Coronary artery (tissue), 2 donors: ENCODE measurements at regions not wholly inside any gene's neighbourhood (a gene's known extent, or its start where the extent isn't known, plus 50 kb on each side); places are given as distances from the start of the nearest gene placed in this dataset.

Source experiments
- DNase-seq: peaks from one replicate; pipeline ENCODE4 v3.0.0-alpha.2; 2017; ENCODE audit warnings: low spot score
- H3K27ac ChIP-seq, 2 donors: fragments of 200-600 bp; sonication (generic); one replicate each; pipeline ENCODE4 v1.5.1; 2016 to 2019
- H3K4me3 ChIP-seq: fragments of 200-600 bp; sonication (generic); 2 replicates; pipeline ENCODE4 v1.5.1; 2016; ENCODE audit warnings: mild to moderate bottlenecking, moderate library complexity
- TF ChIP-seq, protein P1 (sequence below): fragments of 200-600 bp; sonication (generic); IDR thresholded peaks from one replicate; pipeline ENCODE4 v1.5.1; 2019; ENCODE audit warnings: antibody characterized with exemption

DNA sequence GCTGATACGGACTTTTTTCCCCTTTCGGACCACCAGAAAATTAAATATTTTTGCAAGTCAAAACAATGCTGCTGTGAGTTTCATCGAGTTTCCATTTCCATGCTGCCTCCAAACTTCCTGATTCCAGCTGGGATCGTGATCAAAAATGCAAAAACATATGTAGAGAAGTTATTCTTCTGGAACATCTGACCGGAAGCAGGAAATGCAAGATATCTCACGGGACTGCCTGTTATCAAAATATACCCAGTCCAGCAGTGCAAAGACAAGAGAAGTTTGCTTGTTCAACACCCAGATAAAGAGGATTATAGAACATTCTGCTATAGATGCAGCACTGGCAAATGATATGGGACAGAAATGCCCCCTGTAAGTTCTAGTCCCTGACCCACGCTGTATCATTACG is 726.7 kb upstream of the NR2F2 start:
- Histone ChIP-seq H3K4me3 (no peak overlapping the region), H3K27ac (peak overlapping the region in 1 of 2 donors; percentile 46)
- TF ChIP-seq, protein P1, sequence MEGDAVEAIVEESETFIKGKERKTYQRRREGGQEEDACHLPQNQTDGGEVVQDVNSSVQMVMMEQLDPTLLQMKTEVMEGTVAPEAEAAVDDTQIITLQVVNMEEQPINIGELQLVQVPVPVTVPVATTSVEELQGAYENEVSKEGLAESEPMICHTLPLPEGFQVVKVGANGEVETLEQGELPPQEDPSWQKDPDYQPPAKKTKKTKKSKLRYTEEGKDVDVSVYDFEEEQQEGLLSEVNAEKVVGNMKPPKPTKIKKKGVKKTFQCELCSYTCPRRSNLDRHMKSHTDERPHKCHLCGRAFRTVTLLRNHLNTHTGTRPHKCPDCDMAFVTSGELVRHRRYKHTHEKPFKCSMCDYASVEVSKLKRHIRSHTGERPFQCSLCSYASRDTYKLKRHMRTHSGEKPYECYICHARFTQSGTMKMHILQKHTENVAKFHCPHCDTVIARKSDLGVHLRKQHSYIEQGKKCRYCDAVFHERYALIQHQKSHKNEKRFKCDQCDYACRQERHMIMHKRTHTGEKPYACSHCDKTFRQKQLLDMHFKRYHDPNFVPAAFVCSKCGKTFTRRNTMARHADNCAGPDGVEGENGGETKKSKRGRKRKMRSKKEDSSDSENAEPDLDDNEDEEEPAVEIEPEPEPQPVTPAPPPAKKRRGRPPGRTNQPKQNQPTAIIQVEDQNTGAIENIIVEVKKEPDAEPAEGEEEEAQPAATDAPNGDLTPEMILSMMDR, result no peak
- DNase-seq, result no peak

DNA sequence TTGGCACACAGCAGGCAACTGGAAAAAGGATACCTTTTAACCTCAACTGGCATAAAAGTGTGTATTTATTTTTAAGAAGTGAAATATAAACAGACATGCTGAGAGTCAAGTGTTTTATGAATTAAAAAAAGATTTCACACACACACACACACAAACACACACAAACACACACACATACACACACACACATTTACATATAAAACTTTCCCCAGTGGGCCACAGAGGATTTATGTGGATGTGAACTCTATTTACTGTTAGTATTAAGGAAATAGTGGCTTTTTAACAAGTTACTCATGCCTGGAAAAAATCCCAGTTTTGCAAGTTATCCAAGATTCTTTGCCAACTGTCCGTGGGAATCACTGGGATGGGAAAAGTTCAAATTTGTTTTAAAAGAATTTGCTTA is 725.9 kb upstream of the NR2F2 start:
- TF ChIP-seq, protein P1, result no peak
- Histone ChIP-seq H3K27ac (peak overlapping the region; percentile 22 to 33), H3K4me3 (no peak overlapping the region)
- no peak for DNase-seq

DNA sequence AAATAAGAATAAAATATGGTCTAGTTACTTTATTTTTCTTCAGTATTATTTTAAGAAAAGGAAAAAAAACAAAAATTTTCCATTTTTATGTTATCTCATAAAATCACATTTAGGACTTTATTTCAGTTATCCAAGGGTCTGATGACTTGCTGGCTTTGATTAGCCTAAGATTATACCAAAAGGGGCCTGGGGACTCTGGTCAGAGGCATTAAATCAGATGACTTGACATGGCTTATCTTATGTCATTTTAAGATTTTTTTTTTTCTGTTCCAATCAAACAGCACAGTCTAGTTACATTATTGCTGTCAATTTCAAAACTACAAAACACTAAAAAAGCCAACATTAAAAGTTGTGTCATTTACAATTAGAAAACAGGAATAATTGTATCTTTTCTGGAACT is 725.4 kb upstream of the NR2F2 start:
- no peak for DNase-seq
- peak overlapping the region in 1 of 2 donors; percentile 22 for H3K27ac ChIP-seq
- TF ChIP-seq, protein P1, result no peak
- H3K4me3 ChIP-seq, result no peak overlapping the region

DNA sequence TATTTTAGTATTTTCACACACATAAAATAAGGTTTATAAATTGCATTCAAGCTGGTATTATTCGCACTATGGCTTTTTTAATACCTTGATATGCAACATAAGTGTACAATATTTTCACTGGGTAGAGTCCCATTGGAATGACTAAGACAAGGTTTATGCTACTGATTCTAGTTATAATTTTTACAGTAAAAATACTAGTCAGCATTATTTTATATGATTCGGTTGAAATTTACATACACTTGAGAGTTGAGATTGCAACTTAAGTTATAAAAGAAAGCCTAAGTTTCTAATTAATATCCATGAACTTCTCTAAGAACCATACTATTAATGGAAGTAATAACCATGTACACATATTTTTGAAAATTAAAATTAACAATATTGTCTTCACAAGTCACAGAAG is 723.9 kb upstream of the NR2F2 start:
- no peak overlapping the region for H3K4me3 ChIP-seq
- TF ChIP-seq, protein P1, result no peak
- DNase-seq, result no peak
- no peak overlapping the region for H3K27ac ChIP-seq

DNA sequence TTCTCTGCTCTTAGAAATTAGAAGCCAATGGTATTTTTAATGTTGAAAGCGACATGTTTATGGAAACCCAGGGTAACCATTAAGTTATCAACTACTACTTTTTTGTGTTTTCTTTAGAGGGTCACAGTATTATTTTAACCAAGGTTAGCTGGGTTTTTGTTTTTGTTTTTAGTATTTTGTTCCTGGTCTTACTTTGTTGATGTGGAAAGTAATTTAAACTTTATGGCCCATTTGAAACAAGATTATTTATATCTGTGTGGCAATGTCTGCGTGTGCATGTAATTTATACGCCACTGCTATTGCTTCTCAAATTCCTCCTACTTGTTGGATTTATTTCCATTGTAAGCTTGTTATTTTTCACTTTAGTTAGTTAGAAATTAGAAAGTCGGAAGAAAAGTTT is 722.1 kb upstream of the NR2F2 start:
- TF ChIP-seq, protein P1, result no peak
- DNase-seq, result no peak
- H3K27ac ChIP-seq, result no peak overlapping the region
- no peak overlapping the region for H3K4me3 ChIP-seq

DNA sequence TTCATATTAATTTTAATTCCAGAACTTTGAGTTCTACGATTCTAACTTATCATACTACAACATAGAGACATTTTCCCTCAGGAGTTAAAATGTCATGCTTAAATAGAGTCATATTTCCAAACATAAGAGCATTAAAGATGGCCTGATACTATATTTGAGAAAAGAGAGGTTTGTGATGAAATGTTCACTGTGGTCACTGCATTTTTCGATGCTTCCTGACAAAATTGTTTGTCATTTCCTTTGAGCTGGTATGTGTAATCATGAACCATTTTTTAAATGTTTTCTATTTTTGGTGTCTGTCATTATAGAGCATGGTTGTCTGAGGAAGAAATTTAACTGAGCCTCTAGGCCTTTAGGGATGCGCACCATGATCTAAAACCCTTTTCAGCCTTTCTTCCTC is 721.4 kb upstream of the NR2F2 start:
- TF ChIP-seq, protein P1, result no peak
- no peak for DNase-seq
- Histone ChIP-seq H3K4me3 (no peak overlapping the region), H3K27ac (no peak overlapping the region)

DNA sequence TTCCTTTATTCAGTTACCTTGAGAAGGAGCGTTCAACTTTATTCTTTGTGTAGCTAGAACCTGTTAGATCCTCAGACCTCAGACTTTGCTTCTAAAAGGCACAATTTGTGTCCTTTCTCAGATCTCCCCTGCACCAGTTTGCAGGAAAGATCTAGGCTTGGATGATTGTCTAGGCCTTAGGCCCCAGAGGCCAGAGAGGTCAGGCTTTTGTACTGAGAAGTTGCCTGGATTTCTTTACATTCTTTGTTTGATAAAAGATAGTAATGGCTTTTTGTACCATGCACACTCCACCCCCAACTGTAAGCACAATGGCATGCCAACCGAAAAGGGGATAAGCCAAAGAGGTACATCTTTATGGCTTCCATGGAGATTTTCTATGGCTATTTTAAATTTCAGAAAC is 719.6 kb upstream of the NR2F2 start:
- Histone ChIP-seq H3K27ac (no peak overlapping the region), H3K4me3 (no peak overlapping the region)
- DNase-seq, result no peak
- TF ChIP-seq, protein P1, result no peak
